Common myeloid progenitor, CD34-positive (primary cell): ENCODE measurements at regions not wholly inside any gene's neighbourhood (a gene's known extent, or its start where the extent isn't known, plus 50 kb on each side); places are given as distances from the start of the nearest gene placed in this dataset.

Source experiments
- CTCF ChIA-PET: fragments of 350-600 bp; sonication (Branson Sonifier 250); formaldehyde crosslinking; loops from one replicate; lab custom pipeline; 2021; ENCODE audit warnings: antibody characterized with exemption; lab: Charles Lee
- POLR2A ChIA-PET: fragments of 350-600 bp; sonication (Branson Sonifier 250); formaldehyde crosslinking; loops from one replicate; lab custom pipeline; 2021; ENCODE audit warnings: antibody characterized with exemption; lab: Charles Lee
- DNase-seq, 3 donors: peaks; one replicate each; pipeline versions ENCODE4 v3.0.0 to v3.0.0-alpha.2; 2013
- H3K27ac ChIP-seq, 2 experiments: 1 replicate in 1 of 2; 2 replicates in 1 of 2; pipeline ENCODE4 v1.7.0; 2013; ENCODE audit warnings: inconsistent platforms in 2 of 2, low read length in 2 of 2, mild to moderate bottlenecking in 2 of 2, low read depth in 1 of 2, moderate library complexity in 1 of 2; ENCODE audit not compliant: severe bottlenecking in 2 of 2, insufficient read depth in 1 of 2, poor library complexity in 1 of 2
- H3K27me3 ChIP-seq, 5 experiments: replicated peaks in 2 of 5; 1 replicate in 3 of 5; 2 replicates in 2 of 5; pipeline versions ENCODE4 v1.6.1 to v1.7.0; 2013; ENCODE audit warnings: low read length in 4 of 5, mild to moderate bottlenecking in 2 of 5, moderate library complexity in 2 of 5, inconsistent platforms in 1 of 5; ENCODE audit not compliant: insufficient read depth in 5 of 5, control insufficient read depth in 4 of 5
- H3K36me3 ChIP-seq, 4 experiments: 1 replicate in 2 of 4; 2 replicates in 2 of 4; pipeline versions ENCODE4 v1.6.1 to v1.7.0; 2013; ENCODE audit warnings: low read length in 3 of 4, control low read depth in 1 of 4, mild to moderate bottlenecking in 1 of 4; ENCODE audit not compliant: control insufficient read depth in 4 of 4, insufficient read depth in 4 of 4
- H3K4me1 ChIP-seq, 4 experiments: 1 replicate in 3 of 4; 2 replicates in 1 of 4; pipeline versions ENCODE4 v1.6.1 to v1.7.1; 2013; ENCODE audit warnings: low read length in 3 of 4, mild to moderate bottlenecking in 3 of 4, control low read depth in 1 of 4, inconsistent platforms in 1 of 4, moderate library complexity in 1 of 4; ENCODE audit not compliant: control insufficient read depth in 4 of 4, insufficient read depth in 4 of 4; ENCODE audit errors: control extremely low read depth in 1 of 4
- H3K4me3 ChIP-seq, 7 experiments: 1 replicate in 4 of 7; 2 replicates in 3 of 7; pipeline versions ENCODE4 v1.5.1 to v1.7.0; 2013; ENCODE audit warnings: mild to moderate bottlenecking in 7 of 7, low read length in 6 of 7, moderate library complexity in 6 of 7, inconsistent platforms in 2 of 7, low read depth in 2 of 7, control low read depth in 1 of 7; ENCODE audit not compliant: insufficient read depth in 4 of 7, control insufficient read depth in 1 of 7; ENCODE audit errors: extremely low read depth in 1 of 7
- H3K9me3 ChIP-seq, 5 experiments: 1 replicate in 4 of 5; 2 replicates in 1 of 5; pipeline versions ENCODE4 v1.6.1 to v1.7.1; 2013; ENCODE audit warnings: low read length in 4 of 5, mild to moderate bottlenecking in 2 of 5, inconsistent platforms in 1 of 5, low read depth in 1 of 5, moderate library complexity in 1 of 5; ENCODE audit not compliant: control insufficient read depth in 4 of 5, insufficient read depth in 2 of 5; ENCODE audit errors: control extremely low read depth in 1 of 5
- WGBS: methylation state at CpG from one replicate; pipeline ENCODE4 v1.1.5; 2013; ENCODE audit not compliant: insufficient coverage; 5-methylcytosine and 5-hydroxymethylcytosine counted together

DNA sequence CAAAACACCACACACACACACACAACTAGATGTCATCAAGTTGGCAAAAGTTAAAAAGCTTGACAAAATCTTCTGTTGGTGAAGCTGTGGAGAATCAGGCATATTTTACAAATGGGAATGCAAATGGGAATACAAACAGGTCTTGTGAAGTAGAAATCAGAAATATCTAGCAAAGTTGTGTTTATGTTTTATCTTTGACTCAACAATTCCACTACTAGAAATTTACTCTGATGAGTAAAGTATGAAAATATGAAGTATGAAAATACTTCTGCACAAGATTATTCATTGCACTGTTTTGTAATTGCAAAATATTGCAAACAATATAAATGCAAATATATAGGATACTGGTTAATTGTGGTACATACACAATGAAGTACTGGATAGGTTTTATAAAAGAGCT, 1166.0 kb upstream of the GJE1 start:
- CTCF ChIA-PET, result no interaction called here
- DNase-seq, result no peak
- no peaks in the 10 kb centered on the region for H3K36me3 ChIP-seq
- no peaks in the 10 kb centered on the region for H3K4me1 ChIP-seq
- no peak overlapping the region for H3K4me3 ChIP-seq
- no peak overlapping the region for H3K27ac ChIP-seq
- POLR2A ChIA-PET, result no interaction called here
- H3K27me3 ChIP-seq, result no peaks in the 10 kb centered on the region
- no peaks in the 10 kb centered on the region for H3K9me3 ChIP-seq

DNA sequence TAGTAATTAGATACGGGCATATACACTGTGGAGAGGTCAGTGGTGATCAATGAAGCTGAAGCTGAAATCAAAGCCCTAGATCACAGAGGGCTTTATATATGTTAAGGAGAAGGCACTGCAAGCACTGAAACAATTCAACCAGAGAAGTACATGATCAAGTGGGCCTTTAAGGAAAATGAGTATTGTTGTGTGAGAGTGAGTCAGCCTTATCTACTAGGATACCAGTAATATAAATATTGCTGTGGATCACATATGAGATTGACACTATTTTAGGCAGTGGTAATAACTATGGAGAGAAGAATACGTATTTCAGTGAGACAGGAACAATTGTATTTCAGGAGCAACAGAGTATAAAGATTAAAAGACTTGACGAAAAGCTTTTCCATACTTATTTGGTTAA, 1172.2 kb upstream of the GJE1 start:
- CTCF ChIA-PET, result no interaction called here
- no peaks in the 10 kb centered on the region for H3K36me3 ChIP-seq
- 96% methylated on average over 2 of the region's 3 CpGs for WGBS
- peaks cover 0 to 1% (median 0%) of the 10 kb centered on the region in 5 experiments for H3K9me3 ChIP-seq
- H3K27ac ChIP-seq, result no peak overlapping the region
- DNase-seq, result no peak
- H3K4me1 ChIP-seq, result no peaks in the 10 kb centered on the region
- POLR2A ChIA-PET, result no interaction called here
- no peaks in the 10 kb centered on the region for H3K27me3 ChIP-seq
- no peak overlapping the region for H3K4me3 ChIP-seq

DNA sequence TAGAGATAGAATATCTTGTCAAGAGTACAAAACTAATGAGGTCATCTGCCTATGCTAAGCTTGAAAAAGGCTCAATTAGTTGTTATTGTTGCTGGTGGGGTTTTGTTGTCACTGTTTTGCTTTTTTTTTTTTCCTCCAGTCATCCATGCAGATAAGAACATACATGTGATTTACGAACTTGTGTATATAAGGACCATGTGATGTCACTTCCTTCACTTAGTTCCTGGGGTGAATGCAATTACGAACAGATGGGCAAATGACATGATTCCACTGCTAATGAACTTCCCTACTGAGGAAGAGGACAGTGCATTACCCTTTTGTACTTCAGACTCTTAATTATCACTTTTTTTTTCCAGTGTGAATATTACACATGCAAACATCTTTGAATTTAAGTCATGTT, 1175.3 kb upstream of the GJE1 start:
- H3K9me3 ChIP-seq, result peaks cover 0 to 1% (median 0%) of the 10 kb centered on the region in 5 experiments
- no peak for DNase-seq
- H3K4me3 ChIP-seq, result no peak overlapping the region
- no peaks in the 10 kb centered on the region for H3K4me1 ChIP-seq
- H3K36me3 ChIP-seq, result no peaks in the 10 kb centered on the region
- 100% methylated on average over 2 of the region's 2 CpGs for WGBS
- no peaks in the 10 kb centered on the region for H3K27me3 ChIP-seq
- POLR2A ChIA-PET, result no interaction called here
- no peak overlapping the region for H3K27ac ChIP-seq
- CTCF ChIA-PET, result no interaction called here

GRCh38 chr6:140956571-140957369, 1176.0 kb upstream of the GJE1 start:
- H3K27me3 ChIP-seq, result no peaks in the 10 kb centered on the region
- 100% methylated on average over 2 of the region's 4 CpGs for WGBS
- POLR2A ChIA-PET, result no interaction called here
- CTCF ChIA-PET, result no interaction called here
- no peak for DNase-seq
- no peaks in the 10 kb centered on the region for H3K36me3 ChIP-seq
- H3K9me3 ChIP-seq, result peaks cover 0 to 1% (median 0%) of the 10 kb centered on the region in 5 experiments
- H3K4me3 ChIP-seq, result no peak overlapping the region
- no peak overlapping the region for H3K27ac ChIP-seq
- H3K4me1 ChIP-seq, result no peaks in the 10 kb centered on the region

DNA sequence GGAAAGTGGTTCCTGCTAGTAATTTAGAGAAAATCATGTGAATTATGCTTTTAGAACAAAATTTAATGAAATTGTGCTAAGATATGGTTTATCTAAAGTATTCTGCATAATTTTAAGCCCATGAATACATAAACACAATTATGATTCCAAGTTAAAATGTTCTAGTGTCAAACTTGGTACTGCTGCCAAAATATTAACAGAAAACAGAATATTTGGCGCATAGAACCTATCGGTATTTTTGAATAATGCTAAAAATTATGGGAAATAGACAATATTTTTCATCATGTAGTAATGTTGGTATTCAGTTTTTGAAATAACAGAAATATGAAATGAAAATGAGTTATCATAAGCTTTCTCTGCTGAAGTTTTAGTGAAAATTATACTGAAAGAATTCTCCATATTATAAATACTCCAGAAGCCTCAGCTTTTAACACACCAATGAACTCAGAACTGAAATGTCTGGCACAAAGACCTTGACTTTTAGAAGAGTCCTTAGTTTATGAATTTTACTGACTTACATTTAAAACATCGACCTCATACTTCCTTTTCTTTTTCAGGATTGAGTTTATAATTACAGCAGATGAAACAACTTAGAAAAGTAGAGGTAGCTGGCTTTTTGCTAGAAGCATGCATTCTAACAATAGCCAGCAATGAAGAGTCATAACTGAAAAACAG, 1192.3 kb upstream of the GJE1 start:
- peaks cover 0 to 4% (median 0%) of the 10 kb centered on the region in 4 experiments for H3K4me1 ChIP-seq
- H3K9me3 ChIP-seq, result peaks cover 0 to 9% (median 6%) of the 10 kb centered on the region in 5 experiments
- H3K4me3 ChIP-seq, result no peak overlapping the region
- DNase-seq, result no peak
- no peak overlapping the region for H3K27ac ChIP-seq
- 100% methylated on average over 1 of the region's 3 CpGs for whole genome bisulfite sequencing
- no peaks in the 10 kb centered on the region for H3K36me3 ChIP-seq
- CTCF ChIA-PET, result no interaction called here
- H3K27me3 ChIP-seq, result no peaks in the 10 kb centered on the region
- POLR2A ChIA-PET, result interaction anchor here (0.6 kb wide), 1 partner anchor 1462 kb away, joined by 3 read pairs; no protein-coding TSS in a partner anchor

GRCh38 chr6:140932909-140933308, 1199.8 kb upstream of the GJE1 start:
- ChIA-PET CTCF (no interaction called here), POLR2A (no interaction called here)
- Histone ChIP-seq H3K4me3 (no peak overlapping the region), H3K4me1 (peaks cover 0 to 4% (median 0%) of the 10 kb centered on the region in 4 experiments), H3K36me3 (no peaks in the 10 kb centered on the region), H3K27me3 (no peaks in the 10 kb centered on the region), H3K9me3 (no peaks in the 10 kb centered on the region), H3K27ac (no peak overlapping the region)
- no CpG with 5 or more reads among the region's 2 CpGs for WGBS
- DNase-seq, result no peak

GRCh38 chr6:140931581-140931980, 1201.1 kb upstream of the GJE1 start:
- H3K9me3 ChIP-seq, result no peaks in the 10 kb centered on the region
- CTCF ChIA-PET, result interaction anchor here (1.1 kb wide), 1 partner anchor 10 kb away, joined by 3 read pairs; no protein-coding TSS in a partner anchor
- no CpG with 5 or more reads among the region's 1 CpG for WGBS
- no peaks in the 10 kb centered on the region for H3K36me3 ChIP-seq
- no peak for DNase-seq
- H3K27me3 ChIP-seq, result no peaks in the 10 kb centered on the region
- H3K27ac ChIP-seq, result no peak overlapping the region
- H3K4me1 ChIP-seq, result peaks cover 0 to 4% (median 0%) of the 10 kb centered on the region in 4 experiments
- POLR2A ChIA-PET, result no interaction called here
- no peak overlapping the region for H3K4me3 ChIP-seq
